ENCODE measurements at regions not wholly inside any gene's neighbourhood (a gene's known extent, or its start where the extent isn't known, plus 50 kb on each side); places are given as distances from the start of the nearest gene placed in this dataset.

DNA sequence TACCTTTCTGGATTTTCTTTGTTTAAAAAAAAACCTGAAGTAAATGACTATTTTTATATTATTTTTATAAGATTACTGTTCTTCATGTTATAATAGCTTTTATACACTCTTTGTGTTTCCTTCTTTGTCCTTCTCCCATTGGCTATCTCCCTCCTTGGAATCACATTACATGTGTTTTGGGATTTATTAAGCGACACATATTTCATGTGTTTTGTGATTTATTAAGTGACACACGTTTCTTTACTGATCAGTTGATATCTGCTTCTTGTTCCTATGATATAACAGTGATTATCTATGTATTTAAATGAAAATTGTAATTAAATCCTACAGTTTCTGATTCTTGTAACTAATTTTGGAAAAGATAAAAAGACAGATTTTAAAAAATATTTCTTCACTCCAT is 817.3 kb upstream of the AGA start:
- intact Hi-C loops (cut with micrococcal nuclease): no loop called here
- ATAC-seq: no peak
- Histone ChIP-seq H3K36me3 (ENCODE audit: control insufficient read depth in 1 of 2, insufficient read depth in 2 of 2, low read length in 2 of 2) (no peaks in the 10 kb centered on the region), H3K27ac (ENCODE audit: low read depth, low read length) (no peak overlapping the region), H3K4me1 (ENCODE audit: control insufficient read depth in 1 of 2, insufficient read depth in 2 of 2, low read length in 2 of 2) (no peaks in the 10 kb centered on the region), H3K9me2 (ENCODE audit: insufficient read depth) (no peaks in the 10 kb centered on the region), H3K4me2 (ENCODE audit: low read length) (no peak overlapping the region), H2AFZ (ENCODE audit: low read depth, low read length, poor library complexity, severe bottlenecking) (no peak overlapping the region), H3K9me3 (ENCODE audit: control insufficient read depth in 1 of 2, insufficient read depth in 1 of 2, low read depth in 1 of 2, low read length in 2 of 2) (no peaks in the 10 kb centered on the region), H3K4me3 (replicated peaks in 1 of 2; ENCODE audit: low read depth in 1 of 2, low read length in 2 of 2) (no peak overlapping the region), H3K79me2 (ENCODE audit: insufficient read depth, low read length) (no peaks in the 10 kb centered on the region), H4K20me1 (ENCODE audit: insufficient read depth) (no peaks in the 10 kb centered on the region), H3K9ac (ENCODE audit: low read length) (no peak overlapping the region), H3K27me3 (ENCODE audit: insufficient read depth, low read length) (no peaks in the 10 kb centered on the region)
- CTCF ChIA-PET: no interaction called here
- POLR2A ChIA-PET: no interaction called here
- no peak for TF ChIP-seq FOSL1 (IDR thresholded peaks at IDR 0.05; ENCODE audit: low read depth)
- no peak for TF ChIP-seq ZFX (IDR thresholded peaks at IDR 0.05)
- no peak for TF ChIP-seq POLR2AphosphoS5 (IDR thresholded peaks at IDR 0.05; ENCODE audit: low read depth, low read length)
- TF ChIP-seq, protein P1, sequence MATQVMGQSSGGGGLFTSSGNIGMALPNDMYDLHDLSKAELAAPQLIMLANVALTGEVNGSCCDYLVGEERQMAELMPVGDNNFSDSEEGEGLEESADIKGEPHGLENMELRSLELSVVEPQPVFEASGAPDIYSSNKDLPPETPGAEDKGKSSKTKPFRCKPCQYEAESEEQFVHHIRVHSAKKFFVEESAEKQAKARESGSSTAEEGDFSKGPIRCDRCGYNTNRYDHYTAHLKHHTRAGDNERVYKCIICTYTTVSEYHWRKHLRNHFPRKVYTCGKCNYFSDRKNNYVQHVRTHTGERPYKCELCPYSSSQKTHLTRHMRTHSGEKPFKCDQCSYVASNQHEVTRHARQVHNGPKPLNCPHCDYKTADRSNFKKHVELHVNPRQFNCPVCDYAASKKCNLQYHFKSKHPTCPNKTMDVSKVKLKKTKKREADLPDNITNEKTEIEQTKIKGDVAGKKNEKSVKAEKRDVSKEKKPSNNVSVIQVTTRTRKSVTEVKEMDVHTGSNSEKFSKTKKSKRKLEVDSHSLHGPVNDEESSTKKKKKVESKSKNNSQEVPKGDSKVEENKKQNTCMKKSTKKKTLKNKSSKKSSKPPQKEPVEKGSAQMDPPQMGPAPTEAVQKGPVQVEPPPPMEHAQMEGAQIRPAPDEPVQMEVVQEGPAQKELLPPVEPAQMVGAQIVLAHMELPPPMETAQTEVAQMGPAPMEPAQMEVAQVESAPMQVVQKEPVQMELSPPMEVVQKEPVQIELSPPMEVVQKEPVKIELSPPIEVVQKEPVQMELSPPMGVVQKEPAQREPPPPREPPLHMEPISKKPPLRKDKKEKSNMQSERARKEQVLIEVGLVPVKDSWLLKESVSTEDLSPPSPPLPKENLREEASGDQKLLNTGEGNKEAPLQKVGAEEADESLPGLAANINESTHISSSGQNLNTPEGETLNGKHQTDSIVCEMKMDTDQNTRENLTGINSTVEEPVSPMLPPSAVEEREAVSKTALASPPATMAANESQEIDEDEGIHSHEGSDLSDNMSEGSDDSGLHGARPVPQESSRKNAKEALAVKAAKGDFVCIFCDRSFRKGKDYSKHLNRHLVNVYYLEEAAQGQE (IDR thresholded peaks at IDR 0.05; ENCODE audit: low read depth): no peak
- TF ChIP-seq CEBPB (IDR thresholded peaks at IDR 0.05; ENCODE audit: low read depth): no peak
- no peak for TF ChIP-seq EGR1 (IDR thresholded peaks at IDR 0.05; ENCODE audit: low read depth)
- no peak for TF ChIP-seq JUND (IDR thresholded peaks at IDR 0.05)
- no peak for TF ChIP-seq EZH2 (IDR thresholded peaks at IDR 0.05)
- TF ChIP-seq, protein P2, sequence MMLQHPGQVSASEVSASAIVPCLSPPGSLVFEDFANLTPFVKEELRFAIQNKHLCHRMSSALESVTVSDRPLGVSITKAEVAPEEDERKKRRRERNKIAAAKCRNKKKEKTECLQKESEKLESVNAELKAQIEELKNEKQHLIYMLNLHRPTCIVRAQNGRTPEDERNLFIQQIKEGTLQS (IDR thresholded peaks at IDR 0.05): no peak
- TF ChIP-seq TCF7L2 (IDR thresholded peaks at IDR 0.05; ENCODE audit: borderline replicate concordance, extremely low read depth, insufficient read depth, insufficient read length): no peak
- TF ChIP-seq, protein P3, sequence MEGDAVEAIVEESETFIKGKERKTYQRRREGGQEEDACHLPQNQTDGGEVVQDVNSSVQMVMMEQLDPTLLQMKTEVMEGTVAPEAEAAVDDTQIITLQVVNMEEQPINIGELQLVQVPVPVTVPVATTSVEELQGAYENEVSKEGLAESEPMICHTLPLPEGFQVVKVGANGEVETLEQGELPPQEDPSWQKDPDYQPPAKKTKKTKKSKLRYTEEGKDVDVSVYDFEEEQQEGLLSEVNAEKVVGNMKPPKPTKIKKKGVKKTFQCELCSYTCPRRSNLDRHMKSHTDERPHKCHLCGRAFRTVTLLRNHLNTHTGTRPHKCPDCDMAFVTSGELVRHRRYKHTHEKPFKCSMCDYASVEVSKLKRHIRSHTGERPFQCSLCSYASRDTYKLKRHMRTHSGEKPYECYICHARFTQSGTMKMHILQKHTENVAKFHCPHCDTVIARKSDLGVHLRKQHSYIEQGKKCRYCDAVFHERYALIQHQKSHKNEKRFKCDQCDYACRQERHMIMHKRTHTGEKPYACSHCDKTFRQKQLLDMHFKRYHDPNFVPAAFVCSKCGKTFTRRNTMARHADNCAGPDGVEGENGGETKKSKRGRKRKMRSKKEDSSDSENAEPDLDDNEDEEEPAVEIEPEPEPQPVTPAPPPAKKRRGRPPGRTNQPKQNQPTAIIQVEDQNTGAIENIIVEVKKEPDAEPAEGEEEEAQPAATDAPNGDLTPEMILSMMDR (IDR thresholded peaks at IDR 0.05 in 2 of 3, conservative IDR thresholded peaks at IDR 0.05 in 1 of 3; ENCODE audit: borderline replicate concordance in 1 of 3, insufficient read depth in 1 of 3, low read depth in 2 of 3, low read length in 2 of 3): no peak
- no peak for TF ChIP-seq SRF (IDR thresholded peaks at IDR 0.05; ENCODE audit: low read depth)
- no TSS peak for BruUV-seq (replicated peaks)
- no peak for DNase-seq (ENCODE audit: low read depth, low spot score)
- RAD21 ChIA-PET (ENCODE audit: low non-redundant PET in 1 of 2, low total read pairs in 2 of 2, uncharacterized antibody in 2 of 2, unreplicated experiment in 2 of 2): no interaction called here

Data from HCT116 (cell line).